DOHH2 (cell line): ENCODE measurements at regions not wholly inside any gene's neighbourhood (a gene's known extent, or its start where the extent isn't known, plus 50 kb on each side); places are given as distances from the start of the nearest gene placed in this dataset.

Experiments used
- EZH2phosphoT487 ChIP-seq: fragments of 200-600 bp; sonication (generic); IDR thresholded peaks from 2 replicates; pipeline ENCODE4 v1.6.1; 2017; ENCODE audit warnings: borderline replicate concordance, mild to moderate bottlenecking, antibody characterized with exemption, low read length, moderate library complexity, mixed read lengths
- TF ChIP-seq, protein P1 (sequence below): fragments of 200-600 bp; sonication (generic); IDR thresholded peaks from one replicate; pipeline ENCODE4 v1.5.1; 2014; ENCODE audit warnings: antibody characterized with exemption, mild to moderate bottlenecking, low read depth, low read length; ENCODE audit not compliant: poor library complexity, severe bottlenecking

DNA sequence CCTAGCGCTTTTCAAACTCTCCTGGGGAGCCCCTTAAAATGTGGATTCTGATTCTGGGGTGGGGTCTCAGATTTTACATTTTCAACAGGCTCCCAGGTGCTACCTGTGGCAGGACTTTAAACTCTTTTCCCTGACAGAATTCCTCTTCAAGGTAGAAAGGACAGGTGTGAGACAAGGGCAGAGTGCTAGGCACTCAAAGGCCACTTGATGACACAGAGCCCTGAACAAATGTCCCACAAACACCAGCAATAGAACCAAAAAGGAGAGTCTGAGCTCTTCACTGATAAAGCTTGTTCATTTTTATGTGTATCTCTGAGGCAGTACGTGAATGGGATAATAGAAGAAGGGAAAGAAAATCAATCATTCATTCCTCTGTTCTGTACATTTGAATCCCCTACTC is 77.7 kb upstream of the PELI1 start:
- TF ChIP-seq, protein P1, sequence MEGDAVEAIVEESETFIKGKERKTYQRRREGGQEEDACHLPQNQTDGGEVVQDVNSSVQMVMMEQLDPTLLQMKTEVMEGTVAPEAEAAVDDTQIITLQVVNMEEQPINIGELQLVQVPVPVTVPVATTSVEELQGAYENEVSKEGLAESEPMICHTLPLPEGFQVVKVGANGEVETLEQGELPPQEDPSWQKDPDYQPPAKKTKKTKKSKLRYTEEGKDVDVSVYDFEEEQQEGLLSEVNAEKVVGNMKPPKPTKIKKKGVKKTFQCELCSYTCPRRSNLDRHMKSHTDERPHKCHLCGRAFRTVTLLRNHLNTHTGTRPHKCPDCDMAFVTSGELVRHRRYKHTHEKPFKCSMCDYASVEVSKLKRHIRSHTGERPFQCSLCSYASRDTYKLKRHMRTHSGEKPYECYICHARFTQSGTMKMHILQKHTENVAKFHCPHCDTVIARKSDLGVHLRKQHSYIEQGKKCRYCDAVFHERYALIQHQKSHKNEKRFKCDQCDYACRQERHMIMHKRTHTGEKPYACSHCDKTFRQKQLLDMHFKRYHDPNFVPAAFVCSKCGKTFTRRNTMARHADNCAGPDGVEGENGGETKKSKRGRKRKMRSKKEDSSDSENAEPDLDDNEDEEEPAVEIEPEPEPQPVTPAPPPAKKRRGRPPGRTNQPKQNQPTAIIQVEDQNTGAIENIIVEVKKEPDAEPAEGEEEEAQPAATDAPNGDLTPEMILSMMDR: no peak
- no peak for TF ChIP-seq EZH2phosphoT487
